Activated CD4-positive, alpha-beta T cell treated with anti-CD3 and anti-CD28 coated beads for 1 hour (primary cell): ENCODE measurements at regions not wholly inside any gene's neighbourhood (a gene's known extent, or its start where the extent isn't known, plus 50 kb on each side); places are given as distances from the start of the nearest gene placed in this dataset.

Experiments used
- DNase-seq: peaks from one replicate; pipeline ENCODE4 v3.0.0-alpha.2; 2020

GRCh38 chr2:8407332-8407731, 274.5 kb upstream of the ID2 start:
- DNase-seq: no peak

GRCh38 chr2:8408560-8409460, 273.0 kb upstream of the ID2 start:
- DNase-seq: no peak

- DNase-seq: no peak
Measured at GRCh38 chr2:8409461-8410260, 272.2 kb upstream of the ID2 start.

GRCh38 chr2:8412082-8412481, 269.8 kb upstream of the ID2 start:
- no peak for DNase-seq

- no peak for DNase-seq
Measured at GRCh38 chr2:8412586-8412985, 269.3 kb upstream of the ID2 start.

GRCh38 chr2:8413589-8414135, 268.2 kb upstream of the ID2 start:
- no peak for DNase-seq

GRCh38 chr2:8414946-8415879, 266.6 kb upstream of the ID2 start:
- no peak for DNase-seq

GRCh38 chr2:8416001-8416571, 265.8 kb upstream of the ID2 start:
- DNase-seq: no peak

GRCh38 chr2:8416849-8417832, 264.7 kb upstream of the ID2 start:
- DNase-seq: no peak

GRCh38 chr2:8418721-8419120, 263.1 kb upstream of the ID2 start:
- DNase-seq: no peak

- no peak for DNase-seq
Measured at GRCh38 chr2:8421658-8422449, 260.0 kb upstream of the ID2 start.

- DNase-seq: no peak
Measured at GRCh38 chr2:8422450-8422800, 259.4 kb upstream of the ID2 start.

GRCh38 chr2:8424997-8425900, 256.6 kb upstream of the ID2 start:
- DNase-seq: no peak

- no peak for DNase-seq
Measured at GRCh38 chr2:8426550-8426949, 255.3 kb upstream of the ID2 start.

- no peak for DNase-seq
Measured at GRCh38 chr2:8427211-8427610, 254.6 kb upstream of the ID2 start.

- DNase-seq: no peak
Measured at GRCh38 chr2:8430628-8431027, 251.2 kb upstream of the ID2 start.

- no peak for DNase-seq
Measured at GRCh38 chr2:8431446-8432125, 250.3 kb upstream of the ID2 start.

- DNase-seq: no peak
Measured at GRCh38 chr2:8432706-8433336, 249.0 kb upstream of the ID2 start.
